HK-2 (cell line): ENCODE measurements at regions not wholly inside any gene's neighbourhood (a gene's known extent, or its start where the extent isn't known, plus 50 kb on each side); places are given as distances from the start of the nearest gene placed in this dataset.

Experiments
- DNase-seq: peaks from one replicate; pipeline ENCODE4 v3.0.0-alpha.2; 2018; ENCODE audit not compliant: unreplicated experiment

DNA sequence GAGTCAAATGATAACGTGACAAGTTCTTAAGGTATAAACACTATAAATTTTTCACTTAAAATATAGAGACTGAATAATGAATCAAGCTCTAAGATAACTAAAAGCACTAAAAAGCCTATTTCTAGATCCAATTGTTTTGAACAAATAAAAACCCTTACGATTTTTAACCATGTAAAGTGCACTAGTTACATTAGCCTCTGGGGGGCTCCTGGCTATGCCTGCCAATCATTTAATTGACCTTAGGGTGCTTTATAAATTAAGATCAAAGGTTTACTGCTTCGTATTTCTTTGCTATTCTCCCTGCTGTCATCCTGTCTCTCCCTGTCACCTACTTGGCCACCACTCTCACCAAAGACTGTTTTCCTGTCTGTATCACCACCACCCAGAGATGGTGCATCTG, 133.4 kb downstream of the ESM1 start:
- DNase-seq, result no peak

DNA sequence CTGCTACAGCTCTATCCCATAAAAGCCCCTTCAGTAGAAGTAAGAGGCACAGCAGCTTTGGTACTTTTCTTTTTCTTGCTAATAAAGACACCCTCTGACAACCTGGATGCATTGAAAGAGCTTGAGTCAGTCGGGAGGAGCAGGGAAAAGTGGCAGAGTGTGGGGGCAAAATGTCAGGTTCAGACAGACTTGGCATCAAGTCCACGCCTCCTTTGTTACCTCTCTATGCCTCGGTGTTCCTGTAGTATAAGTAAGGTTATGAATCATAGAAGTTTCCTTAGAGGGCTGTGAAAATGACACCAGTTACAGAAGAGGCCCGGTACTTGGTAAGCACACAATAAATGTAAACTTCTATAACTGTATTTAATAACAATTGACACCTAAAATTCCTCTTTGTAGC, 133.9 kb downstream of the ESM1 start:
- no peak for DNase-seq

DNA sequence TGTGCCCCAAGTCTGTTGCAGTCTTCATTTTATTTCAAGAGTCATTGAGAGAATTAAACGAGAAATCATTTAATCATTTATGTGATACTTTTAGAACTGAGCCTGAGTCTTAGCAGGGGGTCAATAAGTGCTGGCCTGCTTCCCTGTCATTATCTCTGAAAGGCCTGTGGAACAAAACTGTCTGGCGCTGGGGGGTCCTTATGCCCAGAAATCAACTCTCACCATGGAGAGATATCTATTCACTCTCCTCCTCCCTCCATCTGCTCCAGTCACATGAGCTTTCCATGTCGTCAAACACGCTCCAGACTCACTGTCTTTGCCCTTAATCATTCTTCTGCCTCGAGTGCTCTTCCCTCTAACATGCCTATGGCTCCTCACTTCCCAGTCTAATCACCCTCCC, 136.8 kb downstream of the ESM1 start:
- no peak for DNase-seq

DNA sequence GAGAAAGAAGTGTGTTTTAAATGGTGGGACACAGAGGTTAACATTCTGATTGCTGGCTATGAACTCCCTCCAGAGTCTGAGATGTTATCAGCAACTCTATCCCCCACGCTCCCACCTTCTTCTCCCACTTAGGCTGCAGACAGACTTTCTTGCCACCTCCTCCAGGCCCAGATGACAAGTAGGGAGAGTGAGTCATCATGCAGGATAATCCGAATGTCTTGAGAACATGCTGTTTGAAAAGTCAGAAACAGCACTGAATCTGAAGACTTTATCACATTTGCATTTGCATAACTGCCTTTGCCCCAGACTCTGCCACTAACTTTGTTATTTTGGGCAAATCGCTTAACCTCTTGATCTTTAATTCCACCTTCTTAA, 139.8 kb downstream of the ESM1 start:
- no peak for DNase-seq

DNA sequence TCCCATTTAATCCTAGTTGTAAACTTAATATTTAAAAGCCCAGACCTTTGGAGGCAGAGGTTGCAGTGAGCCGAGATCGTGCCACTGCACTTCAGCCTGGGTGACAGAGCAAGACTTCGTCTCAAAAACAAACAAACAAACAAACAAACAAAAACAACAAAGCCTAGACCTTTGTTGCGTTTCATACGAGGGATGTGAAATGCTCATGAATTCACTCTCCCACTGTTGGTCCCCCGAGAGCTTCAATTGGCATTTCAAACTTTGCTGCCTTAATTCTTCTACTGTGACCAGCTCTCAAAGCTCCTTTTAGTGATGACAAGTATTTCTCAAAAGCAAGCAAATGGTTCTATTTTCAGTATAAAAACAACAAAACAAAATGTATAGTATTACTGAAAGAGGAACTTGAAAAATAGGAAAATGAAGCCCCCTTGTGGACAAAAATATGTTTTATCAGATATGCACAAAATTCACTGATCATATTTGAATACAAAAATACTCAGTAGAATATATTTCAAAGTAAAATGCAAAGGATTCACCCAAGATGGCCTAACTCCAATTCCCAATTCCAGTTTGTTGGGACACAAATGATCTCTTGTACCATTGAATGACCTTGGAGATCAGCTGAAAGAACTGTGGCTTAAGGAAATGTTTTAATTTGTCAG, 140.4 kb downstream of the ESM1 start:
- no peak for DNase-seq

GRCh38 chr5:54844266-54844665, 141.1 kb downstream of the ESM1 start:
- DNase-seq, result no peak

DNA sequence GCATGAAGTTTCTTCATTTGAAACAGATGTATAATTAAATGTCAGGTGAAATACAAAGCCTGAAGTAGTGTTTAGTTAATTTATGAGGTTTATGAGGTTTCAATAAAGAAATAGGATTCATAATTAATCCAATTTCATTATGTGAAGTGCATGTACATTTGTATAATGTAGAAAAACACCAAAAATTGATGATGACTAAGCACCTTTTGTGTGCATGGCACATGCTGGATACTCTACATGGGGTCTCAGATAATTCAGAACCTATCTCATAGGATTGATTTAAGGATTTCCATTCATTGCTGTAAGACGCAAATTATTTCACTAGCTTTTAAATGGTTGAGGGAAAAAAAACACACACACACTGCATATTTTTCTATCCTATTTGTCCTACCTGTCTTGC, 143.9 kb downstream of the ESM1 start:
- DNase-seq, result no peak

DNA sequence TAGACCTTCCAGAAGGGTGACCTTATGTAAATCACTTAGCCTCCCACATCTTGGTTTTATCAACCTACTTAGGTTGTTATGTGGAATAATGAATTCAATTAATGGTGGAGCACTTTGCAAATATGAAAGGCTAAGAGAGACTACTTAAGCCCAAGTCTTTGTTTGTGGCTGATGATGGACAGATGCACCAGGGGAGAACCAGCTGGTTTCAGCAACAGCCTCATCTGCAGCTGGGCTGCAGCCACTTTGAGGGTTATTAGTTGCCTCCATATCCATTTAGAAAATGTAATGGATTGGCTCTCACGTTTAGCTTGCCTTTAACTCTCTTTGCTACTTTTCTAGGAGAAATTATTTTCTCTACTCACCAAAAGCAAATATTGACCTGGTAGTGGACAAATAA, 146.6 kb downstream of the ESM1 start:
- no peak for DNase-seq

- no peak for DNase-seq
These were observed 147.4 kb downstream of the ESM1 start for GRCh38 chr5:54837981-54838380.

GRCh38 chr5:54837093-54837492, 148.3 kb downstream of the ESM1 start:
- DNase-seq, result no peak

DNA sequence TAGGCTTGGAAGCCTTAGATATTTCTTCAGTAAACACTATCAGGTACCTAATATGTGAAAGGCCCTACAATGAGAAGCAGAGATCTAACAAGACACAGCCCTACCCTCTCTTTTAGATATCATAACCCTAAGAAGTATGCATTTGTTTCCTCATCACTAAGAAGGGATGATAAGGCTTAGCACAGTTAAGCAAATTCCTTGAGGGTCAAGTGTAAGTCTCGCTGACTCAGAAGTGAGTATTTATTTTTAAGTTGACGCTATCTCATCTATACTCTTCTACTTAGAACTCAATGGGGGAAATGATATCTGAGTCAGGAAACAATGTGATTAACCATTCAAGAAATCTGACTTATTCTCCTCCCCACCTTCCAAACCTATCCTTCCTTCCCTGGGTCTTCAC, 149.7 kb downstream of the ESM1 start:
- no peak for DNase-seq

DNA sequence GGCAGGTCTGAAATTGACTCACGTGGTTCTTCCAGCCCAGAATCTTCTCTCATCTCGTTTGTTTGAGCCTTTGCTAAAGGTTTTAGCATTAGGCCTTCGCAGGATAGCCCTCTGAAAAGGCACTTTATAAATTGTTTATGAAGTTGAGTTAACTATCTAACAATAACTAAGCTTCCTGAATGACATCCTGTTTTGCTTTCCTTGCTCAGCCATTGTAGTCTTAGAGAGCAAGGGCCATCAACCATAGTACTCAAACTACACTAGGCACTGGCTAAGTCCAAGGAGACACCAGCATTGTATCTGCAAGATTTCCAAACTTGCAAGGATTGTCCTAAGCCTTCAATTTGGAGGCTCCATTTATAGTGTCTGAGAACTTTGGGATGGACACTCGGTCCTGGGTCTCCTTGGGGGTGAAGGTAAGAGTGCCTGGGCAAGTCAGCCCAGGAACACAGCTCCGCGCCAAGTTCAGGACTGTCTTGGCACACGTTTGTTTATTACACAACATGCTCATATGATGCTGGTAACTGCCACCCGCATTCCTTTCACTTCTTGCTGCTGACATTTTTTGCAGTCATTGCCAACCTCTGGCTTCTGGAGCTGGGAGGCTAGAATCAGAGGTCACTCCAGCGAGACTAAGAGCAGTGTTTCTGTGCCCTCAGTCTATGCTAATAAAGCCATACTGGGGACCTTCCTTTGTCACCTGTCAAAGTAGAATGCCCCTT, 151.1 kb downstream of the ESM1 start:
- no peak for DNase-seq

GRCh38 chr5:54833590-54833989, 151.8 kb downstream of the ESM1 start:
- DNase-seq, result no peak

GRCh38 chr5:54832858-54833257, 152.5 kb downstream of the ESM1 start:
- DNase-seq, result no peak

DNA sequence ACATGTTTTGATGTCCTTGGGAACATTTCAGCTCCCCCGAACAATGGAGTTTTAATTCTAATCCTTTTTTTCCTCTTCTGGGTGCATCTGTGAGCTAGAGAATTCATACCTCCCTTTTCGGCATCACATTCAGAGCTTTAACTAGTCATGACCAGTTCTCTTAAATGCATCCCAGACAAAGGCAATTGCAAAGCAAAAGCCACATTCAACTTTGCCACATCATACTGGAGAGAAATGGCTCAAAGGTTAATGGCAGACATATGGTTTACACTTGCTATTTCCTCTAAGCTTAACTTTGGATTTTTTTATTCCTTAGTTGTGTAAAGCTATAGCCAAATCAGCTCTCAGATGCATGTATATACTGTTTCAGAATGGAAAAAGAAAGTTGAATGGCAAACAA, 153.3 kb downstream of the ESM1 start:
- DNase-seq, result no peak

DNA sequence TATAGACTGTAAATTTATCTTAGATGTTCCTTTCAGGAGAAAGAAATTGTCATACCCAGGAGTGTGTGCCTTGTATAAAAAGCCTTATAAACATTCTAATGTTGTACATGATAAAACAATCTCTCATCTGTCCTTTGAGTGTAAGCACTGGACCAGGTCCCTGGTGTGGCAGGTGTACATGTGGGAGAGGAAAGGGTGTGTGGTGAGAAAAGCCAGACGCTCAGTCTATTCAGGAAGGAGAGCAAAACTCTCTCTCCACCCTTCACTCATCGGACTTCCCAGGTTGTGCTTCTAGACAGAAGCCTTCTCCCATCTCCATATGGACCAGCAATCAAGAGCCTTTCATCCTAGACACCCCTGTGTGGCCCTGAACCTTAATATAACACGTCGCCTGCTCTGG, 154.2 kb downstream of the ESM1 start:
- DNase-seq, result no peak

DNA sequence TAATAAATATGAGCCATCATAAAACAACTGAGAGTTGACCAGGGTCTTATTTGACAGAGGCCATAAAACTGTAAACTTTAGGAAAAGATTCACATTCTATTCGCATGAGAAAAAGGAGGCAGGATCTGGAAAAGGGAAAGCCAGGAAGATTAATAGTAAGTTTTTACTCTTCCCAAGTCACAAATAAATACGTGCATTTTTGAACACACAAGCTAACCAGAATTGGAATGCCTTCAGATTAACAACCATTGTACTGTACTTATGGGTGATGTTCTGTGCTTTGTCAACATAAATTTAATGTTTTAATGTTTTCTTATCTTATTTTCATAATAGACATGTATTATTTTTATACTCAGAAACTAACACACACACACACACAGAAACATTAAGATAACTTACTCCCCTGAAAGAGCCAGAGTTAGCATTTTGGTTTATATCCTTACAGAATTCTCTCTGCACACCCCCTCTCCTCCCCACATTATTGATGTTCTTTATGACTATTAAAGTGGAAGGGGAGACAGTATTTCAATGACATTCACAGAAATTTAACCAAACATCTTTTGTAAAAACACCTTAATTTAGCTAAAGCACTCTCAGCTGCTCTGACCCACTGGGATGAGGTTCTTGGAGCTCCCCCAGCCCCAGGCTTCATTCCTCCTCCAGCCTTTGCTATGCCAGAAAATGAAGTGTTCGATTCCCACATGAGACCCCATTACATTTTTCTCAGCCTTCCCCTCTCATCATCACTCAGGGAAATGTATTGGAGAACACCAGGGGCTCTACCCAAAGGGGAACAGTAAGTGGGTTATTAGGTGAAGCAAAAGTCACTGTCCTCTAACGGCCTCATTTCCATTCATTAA, 155.5 kb downstream of the ESM1 start:
- DNase-seq, result no peak

GRCh38 chr5:54829102-54829501, 156.3 kb downstream of the ESM1 start:
- DNase-seq, result no peak

DNA sequence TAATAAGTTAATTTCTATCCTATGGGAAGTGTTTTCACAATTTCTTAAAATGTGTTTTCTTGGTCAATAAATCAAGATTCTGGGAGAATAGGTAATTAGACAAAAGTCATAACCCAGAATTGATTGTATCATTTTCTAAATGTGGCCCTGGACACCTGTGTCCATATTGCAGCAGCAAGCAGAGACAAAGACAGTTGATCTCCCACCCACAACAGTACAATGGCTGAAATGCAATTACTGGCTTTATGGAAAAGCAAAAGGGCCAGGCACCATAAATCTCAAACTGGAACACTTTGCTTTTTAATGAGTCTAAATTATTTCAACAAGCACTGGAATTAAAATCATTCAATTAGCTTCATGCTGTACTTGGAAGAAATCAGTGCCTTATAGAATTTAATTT, 157.2 kb downstream of the ESM1 start:
- DNase-seq, result no peak

GRCh38 chr5:54825005-54825404, 160.4 kb downstream of the ESM1 start:
- no peak for DNase-seq

GRCh38 chr5:54823006-54823405, 162.4 kb downstream of the ESM1 start:
- no peak for DNase-seq

GRCh38 chr5:54822324-54822687, 163.1 kb downstream of the ESM1 start:
- no peak for DNase-seq
